NB4 (cell line): ENCODE measurements at regions not wholly inside any gene's neighbourhood (a gene's known extent, or its start where the extent isn't known, plus 50 kb on each side); places are given as distances from the start of the nearest gene placed in this dataset.

ENCODE experiments used
- DNase-seq: peaks from one replicate; pipeline ENCODE4 v3.0.0; 2010; ENCODE audit warnings: low read depth
- H3K4me3 ChIP-seq: one replicate; pipeline ENCODE4 v1.5.1; 2011; ENCODE audit warnings: mild to moderate bottlenecking, low read depth, low read length, moderate library complexity
- CTCF ChIP-seq: IDR thresholded peaks from one replicate; pipeline ENCODE4 v1.5.1; 2012; ENCODE audit warnings: low read depth, low read length
- MAX ChIP-seq: IDR thresholded peaks from 2 replicates; pipeline ENCODE4 v1.6.1; 2011; ENCODE audit warnings: low read depth, low read length
- MYC ChIP-seq: IDR thresholded peaks from 2 replicates; pipeline ENCODE4 v1.6.1; 2011; ENCODE audit warnings: low read depth, low read length
- POLR2A ChIP-seq: IDR thresholded peaks from 2 replicates; pipeline ENCODE4 v1.6.1; 2011; ENCODE audit warnings: mild to moderate bottlenecking; ENCODE audit not compliant: insufficient read length; ENCODE audit errors: extremely low read depth

- no peak for TF ChIP-seq POLR2A
- TF ChIP-seq MYC: no peak
- TF ChIP-seq MAX: no peak
- H3K4me3 ChIP-seq: no peak overlapping the region
- DNase-seq: no peak
Measured at GRCh38 chr5:74122175-74122574, 496.2 kb downstream of the ARHGEF28 start.

- TF ChIP-seq CTCF: no peak
- TF ChIP-seq MAX: no peak
- no peak for TF ChIP-seq MYC
- TF ChIP-seq POLR2A: no peak
- no peak overlapping the region for H3K4me3 ChIP-seq
- DNase-seq: no peak
Measured at GRCh38 chr5:74120585-74120984, 494.6 kb downstream of the ARHGEF28 start.

GRCh38 chr5:74118071-74118470 lies 492.1 kb downstream of the ARHGEF28 start:
- no peak for TF ChIP-seq MYC
- no peak for TF ChIP-seq CTCF
- TF ChIP-seq POLR2A: no peak
- no peak for TF ChIP-seq MAX
- DNase-seq: no peak
- H3K4me3 ChIP-seq: no peak overlapping the region

- DNase-seq: no peak
- TF ChIP-seq MYC: no peak
- no peak for TF ChIP-seq POLR2A
- TF ChIP-seq CTCF: no peak
- no peak for TF ChIP-seq MAX
- no peak overlapping the region for H3K4me3 ChIP-seq
Measured at GRCh38 chr5:74116984-74117383, 491.0 kb downstream of the ARHGEF28 start.

GRCh38 chr5:74116266-74116665 lies 490.3 kb downstream of the ARHGEF28 start:
- TF ChIP-seq POLR2A: no peak
- TF ChIP-seq MYC: no peak
- TF ChIP-seq CTCF: no peak
- TF ChIP-seq MAX: no peak
- H3K4me3 ChIP-seq: no peak overlapping the region
- DNase-seq: no peak

GRCh38 chr5:74113927-74114326 lies 487.9 kb downstream of the ARHGEF28 start:
- DNase-seq: no peak
- TF ChIP-seq MAX (no peak), CTCF (no peak), POLR2A (no peak), MYC (no peak)
- H3K4me3 ChIP-seq: no peak overlapping the region
